ENCODE measurements at regions not wholly inside any gene's neighbourhood (a gene's known extent, or its start where the extent isn't known, plus 50 kb on each side); places are given as distances from the start of the nearest gene placed in this dataset.

DNA sequence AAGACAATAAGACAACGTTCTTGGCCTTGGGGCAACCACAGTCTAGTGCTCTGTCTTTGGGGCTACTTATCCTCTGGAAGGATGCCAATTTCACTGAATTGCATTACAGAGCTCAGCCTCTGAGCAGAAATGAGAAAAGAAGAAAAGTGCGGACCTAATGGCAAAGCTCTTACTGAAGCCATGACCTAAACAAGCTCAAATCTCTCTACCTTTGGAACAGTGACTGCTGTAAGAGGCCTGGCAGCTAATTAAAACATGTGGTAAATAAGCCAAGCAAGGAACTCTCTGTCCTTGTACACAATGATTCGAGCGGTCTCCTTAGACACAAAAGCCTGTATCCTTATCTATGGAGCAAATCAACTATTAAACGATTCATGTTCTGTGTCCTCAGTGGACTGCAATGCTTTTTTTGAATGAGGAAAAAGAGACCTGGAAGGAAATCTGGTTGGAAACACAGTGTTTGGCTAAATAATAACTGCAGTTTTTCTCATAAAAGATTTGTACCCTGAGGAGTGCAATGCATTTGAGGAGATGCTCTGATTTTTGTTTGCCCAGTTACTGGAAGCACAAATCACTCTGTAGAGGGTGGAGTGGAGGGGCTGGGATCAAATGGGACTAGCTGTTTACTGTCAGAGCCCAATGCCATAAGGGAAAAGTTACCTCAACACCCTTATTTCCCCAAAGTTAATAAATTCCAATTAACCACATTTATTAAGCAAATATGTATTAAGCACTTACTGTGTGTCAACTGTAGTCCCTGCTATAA is 113.9 kb downstream of the NDUFA12 start:
- Histone ChIP-seq H3K4me3 (no peak overlapping the region), H3K4me2 (no peak overlapping the region), H3K9me3 (no peaks in the 10 kb centered on the region), H3K4me1 (no peaks in the 10 kb centered on the region), H3K27ac (no peak overlapping the region)
- TF ChIP-seq JUN (IDR thresholded peaks at IDR 0.05) (no peak), RCOR1 (IDR thresholded peaks at IDR 0.05; ENCODE audit: low read depth, low read length) (no peak), RNF2 (IDR thresholded peaks at IDR 0.05; ENCODE audit: borderline replicate concordance, low read depth) (no peak), POLR2A (IDR thresholded peaks at IDR 0.05; ENCODE audit: low read length) (no peak), JUNB (IDR thresholded peaks at IDR 0.05) (no peak), FOSL2 (IDR thresholded peaks at IDR 0.05) (no peak), FOSL2 (CRISPR knock-in tag; IDR thresholded peaks at IDR 0.05) (no peak), ZC3H11A (IDR thresholded peaks at IDR 0.05) (no peak)
- TF ChIP-seq, protein P1, sequence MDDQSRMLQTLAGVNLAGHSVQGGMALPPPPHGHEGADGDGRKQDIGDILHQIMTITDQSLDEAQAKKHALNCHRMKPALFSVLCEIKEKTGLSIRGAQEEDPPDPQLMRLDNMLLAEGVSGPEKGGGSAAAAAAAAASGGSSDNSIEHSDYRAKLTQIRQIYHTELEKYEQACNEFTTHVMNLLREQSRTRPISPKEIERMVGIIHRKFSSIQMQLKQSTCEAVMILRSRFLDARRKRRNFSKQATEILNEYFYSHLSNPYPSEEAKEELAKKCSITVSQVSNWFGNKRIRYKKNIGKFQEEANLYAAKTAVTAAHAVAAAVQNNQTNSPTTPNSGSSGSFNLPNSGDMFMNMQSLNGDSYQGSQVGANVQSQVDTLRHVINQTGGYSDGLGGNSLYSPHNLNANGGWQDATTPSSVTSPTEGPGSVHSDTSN (IDR thresholded peaks at IDR 0.05) = no peak
- TF ChIP-seq, protein P2, sequence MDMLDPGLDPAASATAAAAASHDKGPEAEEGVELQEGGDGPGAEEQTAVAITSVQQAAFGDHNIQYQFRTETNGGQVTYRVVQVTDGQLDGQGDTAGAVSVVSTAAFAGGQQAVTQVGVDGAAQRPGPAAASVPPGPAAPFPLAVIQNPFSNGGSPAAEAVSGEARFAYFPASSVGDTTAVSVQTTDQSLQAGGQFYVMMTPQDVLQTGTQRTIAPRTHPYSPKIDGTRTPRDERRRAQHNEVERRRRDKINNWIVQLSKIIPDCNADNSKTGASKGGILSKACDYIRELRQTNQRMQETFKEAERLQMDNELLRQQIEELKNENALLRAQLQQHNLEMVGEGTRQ (IDR thresholded peaks at IDR 0.05) = no peak
- ATAC-seq (no peak), DNase-seq (ENCODE audit: low read depth in 1 of 2, low spot score in 1 of 2) (no peak), FAIRE-seq (no peak)
- CTCF ChIA-PET = interaction anchor here (0.6 to 2.5 kb wide), 5 partner anchors 12 to 645 kb away, joined by 3 to 6 read pairs (median 3); no protein-coding TSS in a partner anchor
- POLR2A ChIA-PET = no interaction called here
- WGBS (ENCODE audit: missing lambda C conversion rate) = 52% methylated on average over 5 of the region's 5 CpGs

DNA sequence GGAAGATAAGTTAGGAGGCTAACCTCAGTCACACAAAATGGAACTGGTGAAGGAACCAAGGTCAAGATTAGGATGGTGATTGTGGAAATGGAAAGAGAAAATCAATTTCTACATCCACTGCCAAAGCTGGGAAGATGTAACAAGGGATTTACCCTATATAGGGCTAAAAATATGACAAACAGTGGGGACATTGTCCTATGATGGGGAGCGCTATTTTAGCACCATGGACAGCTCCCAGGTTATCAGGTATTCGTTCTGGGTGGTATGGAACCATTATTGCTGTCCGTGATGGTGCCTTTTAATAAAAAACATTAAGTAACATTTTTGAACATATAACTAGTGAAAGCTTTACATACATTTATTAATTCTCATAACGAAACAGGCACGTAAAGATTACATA is 124.0 kb downstream of the NDUFA12 start:
- no peak overlapping the region for H3K4me2 ChIP-seq
- no peak overlapping the region for H3K27ac ChIP-seq
- no peaks in the 10 kb centered on the region for H3K9me3 ChIP-seq
- ATAC-seq (no peak), FAIRE-seq (no peak), DNase-seq (ENCODE audit: low read depth in 1 of 2, low spot score in 1 of 2) (no peak)
- CTCF ChIA-PET = interaction anchor here (1.6 kb wide), 1 partner anchor 18 kb away, joined by 4 read pairs; no protein-coding TSS in a partner anchor
- no peak overlapping the region for H3K4me3 ChIP-seq
- POLR2A ChIA-PET = no interaction called here
- H3K4me1 ChIP-seq = peaks cover 7% of the 10 kb centered on the region; the same call in 2 of the 3 replicates
- 51% methylated on average over 5 of the region's 5 CpGs for WGBS (ENCODE audit: missing lambda C conversion rate)
- TF ChIP-seq TP53 (CRISPR knock-in tag; IDR thresholded peaks at IDR 0.05) (no peak), KDM1A (IDR thresholded peaks at IDR 0.05; ENCODE audit: low read depth) (no peak), EHMT2 (IDR thresholded peaks at IDR 0.05; ENCODE audit: low read depth) (peak; percentile 76; the same call in 1 of the 2 replicates), JUN (IDR thresholded peaks at IDR 0.05) (no peak)
- TF ChIP-seq, protein P3, sequence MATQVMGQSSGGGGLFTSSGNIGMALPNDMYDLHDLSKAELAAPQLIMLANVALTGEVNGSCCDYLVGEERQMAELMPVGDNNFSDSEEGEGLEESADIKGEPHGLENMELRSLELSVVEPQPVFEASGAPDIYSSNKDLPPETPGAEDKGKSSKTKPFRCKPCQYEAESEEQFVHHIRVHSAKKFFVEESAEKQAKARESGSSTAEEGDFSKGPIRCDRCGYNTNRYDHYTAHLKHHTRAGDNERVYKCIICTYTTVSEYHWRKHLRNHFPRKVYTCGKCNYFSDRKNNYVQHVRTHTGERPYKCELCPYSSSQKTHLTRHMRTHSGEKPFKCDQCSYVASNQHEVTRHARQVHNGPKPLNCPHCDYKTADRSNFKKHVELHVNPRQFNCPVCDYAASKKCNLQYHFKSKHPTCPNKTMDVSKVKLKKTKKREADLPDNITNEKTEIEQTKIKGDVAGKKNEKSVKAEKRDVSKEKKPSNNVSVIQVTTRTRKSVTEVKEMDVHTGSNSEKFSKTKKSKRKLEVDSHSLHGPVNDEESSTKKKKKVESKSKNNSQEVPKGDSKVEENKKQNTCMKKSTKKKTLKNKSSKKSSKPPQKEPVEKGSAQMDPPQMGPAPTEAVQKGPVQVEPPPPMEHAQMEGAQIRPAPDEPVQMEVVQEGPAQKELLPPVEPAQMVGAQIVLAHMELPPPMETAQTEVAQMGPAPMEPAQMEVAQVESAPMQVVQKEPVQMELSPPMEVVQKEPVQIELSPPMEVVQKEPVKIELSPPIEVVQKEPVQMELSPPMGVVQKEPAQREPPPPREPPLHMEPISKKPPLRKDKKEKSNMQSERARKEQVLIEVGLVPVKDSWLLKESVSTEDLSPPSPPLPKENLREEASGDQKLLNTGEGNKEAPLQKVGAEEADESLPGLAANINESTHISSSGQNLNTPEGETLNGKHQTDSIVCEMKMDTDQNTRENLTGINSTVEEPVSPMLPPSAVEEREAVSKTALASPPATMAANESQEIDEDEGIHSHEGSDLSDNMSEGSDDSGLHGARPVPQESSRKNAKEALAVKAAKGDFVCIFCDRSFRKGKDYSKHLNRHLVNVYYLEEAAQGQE (IDR thresholded peaks at IDR 0.05) = peak; percentile 94

DNA sequence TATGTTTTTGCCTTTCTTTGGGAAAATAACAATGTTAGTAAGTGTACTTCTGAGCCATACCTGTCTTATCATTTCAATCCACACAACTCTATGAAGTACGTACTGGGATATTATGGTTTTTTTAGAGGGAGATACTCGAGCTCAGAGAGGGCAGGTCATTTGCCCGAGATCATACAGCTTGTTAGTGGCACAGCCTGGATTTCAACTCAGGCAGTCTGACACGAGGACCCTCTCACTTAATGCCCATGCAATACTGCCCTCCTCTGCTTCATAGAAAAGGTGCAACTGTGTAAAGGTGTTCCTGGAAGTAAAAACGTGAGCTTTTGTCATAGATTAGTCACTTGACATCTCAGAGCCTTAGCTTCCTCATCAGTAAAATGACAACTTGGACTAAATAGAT is 128.0 kb downstream of the NDUFA12 start:
- peak; percentile 32 for FAIRE-seq
- peak; percentile 49 to 69 for DNase-seq (ENCODE audit: low read depth in 1 of 2, low spot score in 1 of 2)
- no peak overlapping the region for H3K27ac ChIP-seq
- POLR2A ChIA-PET = no interaction called here
- ATAC-seq = peak; percentile 65 to 73; a peak in 5 of 6 replicates
- WGBS (ENCODE audit: missing lambda C conversion rate) = 2% methylated on average over 5 of the region's 5 CpGs
- peaks cover 19% of the 10 kb centered on the region; the same call in 2 of the 3 replicates for H3K4me1 ChIP-seq
- CTCF ChIA-PET = interaction anchor here (0.6 to 1.5 kb wide), 13 partner anchors 8 to 1464 kb away, joined by 3 to 8 read pairs (median 3); no protein-coding TSS in a partner anchor
- H3K4me3 ChIP-seq = no peak overlapping the region
- H3K9me3 ChIP-seq = no peaks in the 10 kb centered on the region
- peak; percentile 49 to 72 for TF ChIP-seq RAD21 (conservative IDR thresholded peaks at IDR 0.05 in 1 of 2, IDR thresholded peaks at IDR 0.05 in 1 of 2)
- no peak for TF ChIP-seq TFCP2L1 (CRISPR knock-in tag; IDR thresholded peaks at IDR 0.05)
- TF ChIP-seq, protein P4, sequence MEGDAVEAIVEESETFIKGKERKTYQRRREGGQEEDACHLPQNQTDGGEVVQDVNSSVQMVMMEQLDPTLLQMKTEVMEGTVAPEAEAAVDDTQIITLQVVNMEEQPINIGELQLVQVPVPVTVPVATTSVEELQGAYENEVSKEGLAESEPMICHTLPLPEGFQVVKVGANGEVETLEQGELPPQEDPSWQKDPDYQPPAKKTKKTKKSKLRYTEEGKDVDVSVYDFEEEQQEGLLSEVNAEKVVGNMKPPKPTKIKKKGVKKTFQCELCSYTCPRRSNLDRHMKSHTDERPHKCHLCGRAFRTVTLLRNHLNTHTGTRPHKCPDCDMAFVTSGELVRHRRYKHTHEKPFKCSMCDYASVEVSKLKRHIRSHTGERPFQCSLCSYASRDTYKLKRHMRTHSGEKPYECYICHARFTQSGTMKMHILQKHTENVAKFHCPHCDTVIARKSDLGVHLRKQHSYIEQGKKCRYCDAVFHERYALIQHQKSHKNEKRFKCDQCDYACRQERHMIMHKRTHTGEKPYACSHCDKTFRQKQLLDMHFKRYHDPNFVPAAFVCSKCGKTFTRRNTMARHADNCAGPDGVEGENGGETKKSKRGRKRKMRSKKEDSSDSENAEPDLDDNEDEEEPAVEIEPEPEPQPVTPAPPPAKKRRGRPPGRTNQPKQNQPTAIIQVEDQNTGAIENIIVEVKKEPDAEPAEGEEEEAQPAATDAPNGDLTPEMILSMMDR (IDR thresholded peaks at IDR 0.05) = peak; percentile 43
- H3K4me2 ChIP-seq = no peak overlapping the region
